Large intestine (tissue), 3 donors: ENCODE measurements at regions not wholly inside any gene's neighbourhood (a gene's known extent, or its start where the extent isn't known, plus 50 kb on each side); places are given as distances from the start of the nearest gene placed in this dataset.
"Not testable (repeated sequence)": the region's sequence is repeated elsewhere in the genome, so short reads cannot be mapped to it uniquely, and the experiment has no call there.

Source experiments
- DNase-seq, 2 donors: peaks; one replicate each; pipeline versions ENCODE4 v3.0.0 to v3.0.0-alpha.2; 2013
- H3K27ac ChIP-seq: one replicate; pipeline ENCODE4 v1.5.1; 2013; ENCODE audit warnings: low read length
- H3K27me3 ChIP-seq: 2 replicates; pipeline ENCODE4 v1.6.1; 2013; ENCODE audit warnings: low read length; ENCODE audit not compliant: control insufficient read depth, insufficient read depth
- H3K36me3 ChIP-seq: 2 replicates; pipeline ENCODE4 v1.6.1; 2013; ENCODE audit warnings: low read length; ENCODE audit not compliant: control insufficient read depth, insufficient read depth
- H3K4me1 ChIP-seq: one replicate; pipeline ENCODE4 v1.6.1; 2013; ENCODE audit warnings: low read length; ENCODE audit not compliant: control insufficient read depth, insufficient read depth
- H3K4me3 ChIP-seq: one replicate; pipeline ENCODE4 v1.5.1; 2013; ENCODE audit warnings: low read length
- H3K9me3 ChIP-seq: one replicate; pipeline ENCODE4 v1.6.1; 2013; ENCODE audit warnings: mild to moderate bottlenecking, low read depth, low read length, moderate library complexity; ENCODE audit not compliant: control insufficient read depth
- WGBS: methylation state at CpG from one replicate; pipeline ENCODE4 v1.1.5; 2013; ENCODE audit warnings: low lambda C conversion rate; ENCODE audit not compliant: insufficient coverage; 5-methylcytosine and 5-hydroxymethylcytosine counted together

- no peak for DNase-seq
These were observed 165.9 kb upstream of the VIPR2 start for GRCh38 chr7:159310457-159311171.

GRCh38 chr7:159309214-159309613, 164.5 kb upstream of the VIPR2 start:
- not testable (repeated sequence) for H3K27ac ChIP-seq, H3K4me1 ChIP-seq, DNase-seq, H3K27me3 ChIP-seq, H3K36me3 ChIP-seq, H3K9me3 ChIP-seq, H3K4me3 ChIP-seq
- no CpG with 5 or more reads among the region's 2 CpGs for WGBS

More at GRCh38 chr7:159310457-159311171, 165.9 kb upstream of the VIPR2 start:
- WGBS, result no CpG with 5 or more reads among the region's 5 CpGs
- H3K4me1 ChIP-seq, result no peaks in the 10 kb centered on the region
- no peak overlapping the region for H3K27ac ChIP-seq
- H3K36me3 ChIP-seq, result no peaks in the 10 kb centered on the region
- no peak overlapping the region for H3K4me3 ChIP-seq
- no peaks in the 10 kb centered on the region for H3K9me3 ChIP-seq
- H3K27me3 ChIP-seq, result no peaks in the 10 kb centered on the region

DNA sequence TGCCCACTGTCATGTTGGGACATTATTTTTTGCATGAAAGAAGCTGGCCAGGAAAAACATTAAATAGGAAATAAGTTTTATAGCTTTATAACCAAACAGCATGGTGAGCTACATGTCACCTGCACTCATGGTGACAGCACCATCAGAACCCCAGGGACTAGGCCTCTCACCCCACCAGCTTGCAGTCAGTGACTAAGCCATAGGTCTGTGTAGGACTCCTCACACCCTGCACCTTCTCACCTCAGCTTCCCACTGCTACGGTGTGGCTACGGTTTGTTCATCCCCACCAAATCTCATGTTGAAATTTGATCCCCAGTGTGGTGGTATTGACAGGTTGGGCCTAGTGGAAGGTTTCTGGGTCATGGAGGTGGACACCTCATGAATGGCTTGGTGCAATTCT, 161.3 kb upstream of the VIPR2 start:
- DNase-seq, result no peak
- H3K4me3 ChIP-seq, result no peak overlapping the region
- H3K9me3 ChIP-seq, result no peaks in the 10 kb centered on the region
- no peaks in the 10 kb centered on the region for H3K4me1 ChIP-seq
- H3K27ac ChIP-seq, result no peak overlapping the region
- H3K27me3 ChIP-seq, result no peaks in the 10 kb centered on the region
- H3K36me3 ChIP-seq, result no peaks in the 10 kb centered on the region
- no CpG with 5 or more reads among the region's 2 CpGs for WGBS

GRCh38 chr7:159305185-159305584, 160.5 kb upstream of the VIPR2 start:
- H3K4me1 ChIP-seq, result not testable (repeated sequence)
- no CpG with 5 or more reads among the region's 3 CpGs for WGBS

GRCh38 chr7:159303510-159303909, 158.8 kb upstream of the VIPR2 start:
- H3K4me1 ChIP-seq, H3K4me3 ChIP-seq, DNase-seq, H3K9me3 ChIP-seq, H3K27ac ChIP-seq, H3K27me3 ChIP-seq, H3K36me3 ChIP-seq: not testable (repeated sequence)
- WGBS, result no CpG with 5 or more reads among the region's 2 CpGs

More at GRCh38 chr7:159305185-159305584, 160.5 kb upstream of the VIPR2 start:
- not testable (repeated sequence) for H3K9me3 ChIP-seq, DNase-seq, H3K27ac ChIP-seq, H3K36me3 ChIP-seq, H3K4me3 ChIP-seq, H3K27me3 ChIP-seq

DNA sequence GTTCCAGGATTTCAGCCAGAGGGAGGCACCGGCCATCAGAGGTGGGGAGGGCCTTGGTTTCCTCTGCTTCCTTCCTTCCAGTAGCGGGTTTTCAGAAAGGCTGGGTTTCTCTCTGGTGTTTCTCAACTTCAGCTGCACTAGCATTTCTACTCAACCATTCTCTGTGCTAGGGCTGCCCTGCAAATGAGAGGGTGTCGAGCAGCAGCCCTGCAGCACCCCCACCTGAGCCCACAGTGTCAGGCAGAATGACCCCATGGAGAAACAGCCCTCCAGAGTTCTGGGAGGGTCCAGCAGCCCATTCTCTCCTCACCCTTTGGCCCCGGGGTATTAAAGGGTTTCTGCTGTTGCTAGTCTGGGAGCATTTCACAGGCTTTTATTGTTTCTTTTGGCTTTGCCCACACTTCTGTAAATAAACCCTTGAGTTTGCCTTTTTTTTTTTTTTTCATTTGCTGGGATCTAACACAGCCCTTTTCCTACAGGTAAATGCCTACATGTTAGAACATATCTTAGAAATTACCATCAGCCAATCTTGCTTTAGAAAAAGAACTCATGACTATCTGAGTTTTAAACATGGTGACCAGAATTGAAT, 151.5 kb upstream of the VIPR2 start:
- WGBS, result no CpG with 5 or more reads among the region's 4 CpGs
- Histone ChIP-seq H3K27me3 (no peaks in the 10 kb centered on the region), H3K4me3 (no peak overlapping the region), H3K27ac (no peak overlapping the region), H3K36me3 (no peaks in the 10 kb centered on the region), H3K4me1 (no peaks in the 10 kb centered on the region), H3K9me3 (no peaks in the 10 kb centered on the region)
- DNase-seq, result no peak

DNA sequence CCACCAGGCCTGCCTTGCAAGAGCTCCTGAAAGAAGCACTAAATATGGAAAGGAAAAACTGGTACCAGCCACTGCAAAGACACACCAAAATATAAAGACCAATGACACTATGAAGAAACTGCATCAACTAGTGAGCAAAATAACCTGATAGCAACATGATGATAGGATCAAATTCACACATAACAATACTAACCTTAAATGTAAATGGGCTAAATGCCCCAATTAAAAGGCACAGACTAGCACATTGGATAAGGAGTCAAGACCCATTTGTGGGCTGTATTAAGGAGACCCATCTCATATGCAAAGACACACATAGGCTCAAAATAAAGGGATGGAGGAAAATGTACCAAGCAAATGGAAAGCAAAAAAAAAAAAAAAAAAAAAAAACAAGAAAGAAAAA, 141.8 kb upstream of the VIPR2 start:
- H3K4me3 ChIP-seq, H3K4me1 ChIP-seq, H3K27me3 ChIP-seq, H3K9me3 ChIP-seq, H3K36me3 ChIP-seq, DNase-seq, H3K27ac ChIP-seq: not testable (repeated sequence)

DNA sequence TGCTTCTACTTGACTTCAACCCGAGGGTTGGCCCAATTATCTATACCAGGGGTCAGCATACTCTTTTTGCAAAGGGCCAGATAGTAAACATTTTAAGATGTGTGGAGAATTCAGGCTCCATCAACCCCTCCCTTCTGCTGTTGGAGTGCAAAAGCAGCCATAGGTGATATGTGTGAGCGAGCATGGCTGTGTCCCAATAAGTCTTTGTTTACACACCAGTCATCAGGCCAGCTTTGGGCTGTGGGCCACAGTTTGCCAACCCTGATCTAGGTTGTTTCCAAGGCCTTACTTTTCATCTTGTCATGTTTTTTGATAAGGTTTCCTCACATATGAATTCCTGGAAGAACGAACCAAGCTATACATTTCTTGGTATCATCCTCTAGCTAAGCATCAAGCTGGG, 136.9 kb upstream of the VIPR2 start:
- Histone ChIP-seq H3K9me3 (no peaks in the 10 kb centered on the region), H3K27me3 (no peaks in the 10 kb centered on the region), H3K27ac (no peak overlapping the region), H3K4me3 (no peak overlapping the region), H3K4me1 (no peaks in the 10 kb centered on the region), H3K36me3 (no peaks in the 10 kb centered on the region)
- DNase-seq, result no peak
- 57% methylated on average over 1 of the region's 3 CpGs for WGBS

GRCh38 chr7:159280008-159280407, 135.3 kb upstream of the VIPR2 start:
- DNase-seq, result no peak
- no peaks in the 10 kb centered on the region for H3K36me3 ChIP-seq
- 100% methylated on average over 1 of the region's 3 CpGs for WGBS
- no peak overlapping the region for H3K4me3 ChIP-seq
- no peak overlapping the region for H3K27ac ChIP-seq
- H3K4me1 ChIP-seq, result no peaks in the 10 kb centered on the region
- H3K9me3 ChIP-seq, result no peaks in the 10 kb centered on the region
- no peaks in the 10 kb centered on the region for H3K27me3 ChIP-seq

DNA sequence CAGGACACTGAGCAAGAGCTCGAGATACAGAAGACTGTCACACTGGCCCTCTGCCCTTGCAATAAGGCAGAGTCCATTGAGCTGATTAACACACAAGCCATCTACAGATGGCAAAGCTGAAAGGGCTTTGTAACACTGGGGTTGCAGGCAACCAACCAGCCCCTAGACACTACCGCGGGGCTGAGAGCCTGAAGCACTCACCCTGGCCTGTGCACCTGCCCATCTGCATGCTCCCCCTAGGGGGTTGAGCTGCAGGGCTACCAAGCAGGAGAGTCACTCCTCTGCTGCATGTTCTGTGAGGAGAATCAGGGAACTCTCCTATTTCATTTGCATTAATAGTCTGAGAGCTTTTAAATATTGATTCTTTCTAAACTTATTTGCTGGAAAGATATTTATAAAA, 128.1 kb upstream of the VIPR2 start:
- no peaks in the 10 kb centered on the region for H3K36me3 ChIP-seq
- DNase-seq, result no peak
- no CpG with 5 or more reads among the region's 3 CpGs for WGBS
- no peak overlapping the region for H3K4me3 ChIP-seq
- no peak overlapping the region for H3K27ac ChIP-seq
- H3K9me3 ChIP-seq, result peaks cover 3% of the 10 kb centered on the region
- H3K27me3 ChIP-seq, result no peaks in the 10 kb centered on the region
- H3K4me1 ChIP-seq, result no peaks in the 10 kb centered on the region

GRCh38 chr7:159271781-159272180, 127.1 kb upstream of the VIPR2 start:
- no peak for DNase-seq
- Histone ChIP-seq H3K4me1 (no peaks in the 10 kb centered on the region), H3K9me3 (peaks cover 3% of the 10 kb centered on the region), H3K4me3 (no peak overlapping the region), H3K27me3 (no peaks in the 10 kb centered on the region), H3K27ac (no peak overlapping the region), H3K36me3 (no peaks in the 10 kb centered on the region)
- no CpG with 5 or more reads among the region's 1 CpG for WGBS
